ENCODE measurements at regions not wholly inside any gene's neighbourhood (a gene's known extent, or its start where the extent isn't known, plus 50 kb on each side); places are given as distances from the start of the nearest gene placed in this dataset.
A peak's percentile ranks its signal among the peaks of the same experiment; 100 is the strongest.

GRCh38 chr3:66938338-66938963 lies 59.7 kb upstream of the KBTBD8 start:
- H3K4me3 ChIP-seq = no peak overlapping the region
- ATAC-seq (peak in 3 of 4 donors; percentile 67 to 71 (median 71)), DNase-seq (no peak)
- TF ChIP-seq CTCF (IDR thresholded peaks at IDR 0.05) = peak; percentile 51 to 78 (median 70)
- no peak for TF ChIP-seq POLR2A (IDR thresholded peaks at IDR 0.05)
- 18 to 21% (median 19%) methylated on average over 5 of the region's 5 CpGs for WGBS, 4 donors
- H3K36me3 ChIP-seq = no peaks in the 10 kb centered on the region
- H3K27me3 ChIP-seq = peaks cover 0 to 25% (median 0%) of the 10 kb centered on the region in 9 donors
- no peak overlapping the region for H3K27ac ChIP-seq
- H3K4me1 ChIP-seq = no peaks in the 10 kb centered on the region
- intact Hi-C loops (cut with DNase I) = loop anchor here in 4 of 10 donors (10.0 kb wide), 3 partner anchors 1936 to 1956 kb away; no protein-coding TSS in a partner anchor
- H3K9me3 ChIP-seq = peaks cover 0 to 8% (median 0%) of the 10 kb centered on the region in 12 donors

- Histone ChIP-seq H3K4me1 (no peaks in the 10 kb centered on the region), H3K27ac (no peak overlapping the region), H3K36me3 (no peaks in the 10 kb centered on the region), H3K9me3 (peaks cover 0 to 6% (median 0%) of the 10 kb centered on the region in 12 donors), H3K4me3 (no peak overlapping the region), H3K27me3 (peaks cover 0 to 26% (median 0%) of the 10 kb centered on the region in 9 donors)
- WGBS, 4 donors = 91 to 97% (median 93%) methylated on average over 2 of the region's 2 CpGs
- TF ChIP-seq POLR2A (IDR thresholded peaks at IDR 0.05) (no peak), CTCF (IDR thresholded peaks at IDR 0.05) (no peak)
- DNase-seq (no peak), ATAC-seq (no peak)
- intact Hi-C loops (cut with DNase I) = no loop called here
These were observed 50.1 kb upstream of the KBTBD8 start for GRCh38 chr3:66948041-66948440.

Data from heart left ventricle (tissue), 16 donors.